Activated T-cell treated with anti-CD3 and anti-CD28 coated beads for 48 hours (primary cell): ENCODE measurements at regions not wholly inside any gene's neighbourhood (a gene's known extent, or its start where the extent isn't known, plus 50 kb on each side); places are given as distances from the start of the nearest gene placed in this dataset.

ENCODE experiments used
- DNase-seq: peaks from one replicate; pipeline ENCODE4 v3.0.0-alpha.2; 2020; ENCODE audit warnings: low read depth

DNA sequence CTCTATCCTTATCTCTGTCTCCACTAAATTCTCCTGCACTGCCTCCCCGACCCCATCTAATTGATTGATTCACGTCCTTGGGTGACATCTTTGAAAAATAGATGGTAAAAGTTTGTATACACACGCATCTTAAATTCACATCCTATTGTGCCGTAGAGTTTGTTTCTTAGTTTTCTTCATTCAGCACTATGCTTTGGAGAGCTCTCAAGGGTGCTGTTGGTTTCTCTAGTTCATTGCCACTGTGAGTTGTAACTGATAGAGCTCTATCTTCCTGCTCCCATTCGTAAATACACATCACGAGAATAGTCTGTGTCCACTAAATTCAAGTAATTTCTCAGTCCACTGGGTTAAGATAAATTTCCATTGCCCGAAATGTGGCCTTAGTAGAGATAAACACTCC, 1537.4 kb downstream of the AACS start:
- DNase-seq: no peak

DNA sequence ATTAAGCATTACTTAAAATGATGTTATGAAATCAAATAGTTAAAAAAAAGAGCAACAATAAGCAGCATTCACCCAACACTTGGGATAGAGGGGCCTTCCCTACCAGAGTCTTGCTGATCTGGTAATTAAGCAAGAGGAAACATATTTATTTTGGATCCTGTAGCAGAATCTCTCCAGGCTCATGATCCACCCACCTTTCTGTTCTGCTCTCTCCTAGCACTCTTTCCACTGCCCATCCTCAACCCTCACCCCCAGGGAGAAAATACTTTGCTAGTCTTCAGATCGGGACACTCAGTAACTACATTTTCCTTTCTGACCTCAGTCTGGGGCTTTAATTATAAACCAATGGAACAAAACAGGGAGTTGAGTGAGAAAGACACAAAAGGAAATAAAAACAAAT, 1541.9 kb downstream of the AACS start:
- no peak for DNase-seq

DNA sequence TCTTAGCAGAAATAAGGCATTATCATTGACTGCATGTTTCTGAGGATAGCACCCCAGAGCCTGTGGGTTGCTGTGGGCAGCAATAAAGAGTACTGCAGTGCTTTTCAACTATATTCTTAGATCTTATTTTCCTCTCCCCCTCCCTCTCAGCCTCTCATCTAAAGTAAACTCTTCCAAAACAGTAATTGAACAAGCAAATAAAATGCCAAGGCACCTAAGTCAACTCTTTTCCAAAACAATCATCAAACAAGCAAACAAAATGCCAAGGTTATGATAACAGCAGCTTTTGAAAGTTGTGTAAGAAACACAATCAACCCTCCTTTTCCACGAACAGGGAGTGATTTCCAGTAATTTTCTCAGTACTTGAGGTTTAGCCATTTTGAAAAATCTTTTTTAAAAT, 1542.6 kb downstream of the AACS start:
- DNase-seq: no peak

DNA sequence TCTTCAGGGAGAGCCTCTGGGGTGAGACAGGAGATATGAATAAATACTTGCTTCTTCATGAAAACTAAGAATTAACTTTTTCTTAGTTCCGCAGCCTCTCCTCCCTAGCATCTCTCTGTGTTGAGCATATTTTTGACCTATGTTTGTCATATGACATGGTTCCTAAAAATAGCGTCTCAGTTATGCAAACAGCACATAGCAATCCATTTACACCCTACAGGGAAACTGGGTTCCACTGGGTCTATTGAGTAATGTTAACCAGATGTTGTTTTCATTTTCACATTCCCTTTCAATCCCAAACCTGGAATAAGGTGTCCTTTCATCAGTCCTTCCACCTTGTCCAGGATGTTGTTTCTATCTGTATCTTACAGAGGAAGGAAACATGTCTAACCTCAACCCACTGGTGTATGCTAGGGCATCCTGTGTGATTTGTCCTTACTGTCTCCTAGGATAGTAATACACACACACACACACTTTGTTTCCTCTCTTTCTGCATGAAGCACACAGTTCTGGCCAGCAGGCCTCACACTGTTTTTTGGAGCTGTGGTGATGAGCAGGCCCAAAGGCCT, 1543.5 kb downstream of the AACS start:
- DNase-seq: no peak

DNA sequence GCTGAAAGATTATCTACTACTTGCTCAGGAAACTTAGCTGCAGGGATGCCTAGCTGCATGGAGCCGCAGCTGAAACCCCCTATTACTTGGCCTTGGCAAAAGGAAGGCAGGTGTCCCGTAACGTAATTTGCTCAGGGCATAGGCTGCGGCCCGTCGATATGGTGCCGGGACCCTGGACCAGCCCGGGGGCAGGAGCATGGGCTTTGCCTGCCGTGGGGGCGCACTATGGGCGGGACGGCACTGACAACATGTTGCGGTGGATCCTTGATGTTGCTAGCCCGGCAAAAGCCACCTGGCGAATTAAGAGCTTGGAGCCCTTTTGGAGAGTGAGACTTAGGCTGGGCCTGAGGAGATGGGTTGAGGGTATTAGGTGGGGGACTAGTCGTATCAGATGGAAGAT, 1551.2 kb downstream of the AACS start:
- no peak for DNase-seq

DNA sequence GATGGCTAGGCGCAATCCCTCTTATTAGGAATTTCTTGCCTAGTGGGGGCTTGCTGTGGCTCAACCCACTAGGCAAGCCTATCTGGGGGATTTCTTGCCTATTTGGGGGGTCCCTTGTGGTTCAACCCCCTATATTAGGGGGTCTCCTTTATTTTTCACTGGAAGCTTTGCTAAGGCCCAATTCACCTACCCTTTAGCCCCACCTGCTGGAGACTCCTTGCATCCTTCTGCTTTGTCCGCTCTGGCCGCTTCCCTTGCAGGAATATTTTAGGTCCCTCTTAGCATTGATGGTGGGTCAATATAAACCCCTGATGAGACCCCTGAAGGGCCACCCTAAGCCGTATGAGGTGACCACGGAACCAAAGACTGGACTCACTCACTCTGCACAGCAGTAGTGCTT, 1552.1 kb downstream of the AACS start:
- DNase-seq: no peak

DNA sequence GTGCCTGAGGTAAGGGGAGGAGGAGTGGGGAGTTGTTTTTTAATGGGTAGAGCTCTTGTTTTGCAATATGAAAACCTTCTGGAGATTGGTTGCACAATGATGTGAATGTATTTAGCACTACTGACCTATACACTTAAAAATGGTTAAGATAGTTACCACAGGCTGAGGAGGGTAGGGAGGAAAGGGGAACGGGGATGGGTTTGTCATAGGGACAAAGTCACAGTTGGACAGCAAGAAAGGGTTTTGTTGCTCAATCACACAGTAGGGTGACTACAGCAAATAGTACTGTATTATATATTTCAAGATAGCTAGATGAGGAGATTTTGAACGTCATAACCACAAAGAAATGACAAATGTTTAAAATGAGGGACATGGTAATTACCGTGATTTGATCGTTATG, 1562.4 kb downstream of the AACS start:
- DNase-seq: no peak

DNA sequence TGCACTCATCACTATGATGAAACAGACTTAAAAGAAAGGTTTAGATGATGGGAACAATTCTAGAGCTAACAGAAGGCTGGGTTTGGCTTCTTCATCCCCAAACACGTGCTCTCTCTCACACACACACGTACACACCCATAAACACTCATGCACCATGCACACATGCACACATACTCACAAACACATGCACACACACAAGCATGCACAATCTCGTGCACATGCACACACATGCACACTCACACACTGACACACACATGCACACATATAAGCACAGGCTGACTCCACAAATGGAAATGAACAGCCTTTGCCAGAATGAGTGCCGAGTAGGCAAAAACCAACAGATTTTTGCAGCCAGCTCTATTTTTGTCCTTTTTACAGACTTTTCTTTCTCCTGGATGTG, 1571.6 kb downstream of the AACS start:
- DNase-seq: no peak

DNA sequence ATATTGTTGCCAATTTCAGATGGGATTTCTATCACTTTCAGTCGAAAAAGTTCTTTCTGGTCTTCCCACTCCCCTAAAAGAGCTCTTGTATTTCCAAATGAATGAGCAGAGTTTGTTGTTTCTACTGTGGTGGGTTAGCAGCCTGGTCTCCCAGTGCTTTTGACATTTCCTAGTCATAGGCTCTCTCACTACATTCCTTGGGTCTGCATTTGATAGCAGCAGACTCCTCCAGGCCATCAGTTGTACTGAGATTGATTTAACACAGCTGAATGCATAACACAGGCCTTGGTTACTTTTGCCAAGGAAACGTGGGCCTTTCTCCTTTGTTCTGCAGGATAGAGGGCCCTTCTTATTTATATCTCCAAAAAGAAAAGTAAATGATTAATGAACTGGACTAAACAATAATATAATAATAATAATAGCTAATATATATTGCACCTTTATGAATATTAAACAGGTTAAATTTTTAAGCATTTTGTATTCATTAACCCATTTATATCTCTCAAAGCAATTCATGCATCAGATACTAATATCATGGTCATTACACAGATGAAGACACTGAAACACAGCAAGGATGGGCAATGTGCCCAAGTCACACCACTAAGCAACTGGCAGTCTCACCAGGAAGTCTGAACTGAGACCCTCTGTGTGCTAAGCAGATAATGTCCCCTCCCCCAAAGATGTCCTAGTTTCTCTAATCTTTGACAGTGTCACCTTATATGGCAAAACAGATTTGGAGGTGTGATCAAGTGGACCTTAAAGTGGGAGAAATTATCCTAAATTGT, 1579.2 kb downstream of the AACS start:
- no peak for DNase-seq

DNA sequence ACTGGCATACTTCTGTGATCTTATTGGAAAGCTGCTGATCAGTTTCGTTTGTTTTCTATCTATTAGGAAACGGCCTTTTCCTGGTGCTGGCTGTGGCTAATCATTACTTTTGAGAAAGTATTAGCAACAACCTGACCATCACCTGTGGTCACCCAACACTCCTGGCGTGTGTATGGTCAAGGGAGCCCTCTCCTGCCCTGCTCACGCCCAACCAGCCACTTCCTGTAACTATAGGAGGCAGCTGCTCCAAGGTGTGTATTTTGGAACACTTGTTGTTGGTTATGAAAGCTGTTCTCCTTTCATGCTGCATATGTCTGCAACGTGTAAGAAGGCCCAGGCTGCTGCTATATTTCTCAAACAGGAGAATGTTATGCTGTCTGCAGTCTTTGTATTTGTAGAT, 1582.8 kb downstream of the AACS start:
- DNase-seq: no peak

DNA sequence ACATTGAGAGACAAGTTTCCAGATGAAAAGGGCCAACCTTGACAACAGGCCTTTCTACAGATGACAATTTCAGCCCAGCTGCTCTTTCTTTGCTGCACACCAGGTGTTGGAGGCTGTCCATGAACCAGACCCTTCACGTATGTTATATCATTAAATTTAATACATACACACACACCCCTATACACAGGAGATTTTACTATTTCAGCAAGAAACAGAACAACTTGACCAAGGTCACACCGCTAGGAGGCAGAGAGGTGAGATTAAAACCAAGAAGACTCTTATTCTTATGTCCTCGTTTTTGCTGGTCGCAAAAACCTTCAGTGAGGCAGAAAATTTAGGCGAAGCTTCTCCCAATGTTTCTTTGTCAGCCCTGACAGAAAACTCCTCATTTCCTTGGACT, 1585.9 kb downstream of the AACS start:
- DNase-seq: no peak

DNA sequence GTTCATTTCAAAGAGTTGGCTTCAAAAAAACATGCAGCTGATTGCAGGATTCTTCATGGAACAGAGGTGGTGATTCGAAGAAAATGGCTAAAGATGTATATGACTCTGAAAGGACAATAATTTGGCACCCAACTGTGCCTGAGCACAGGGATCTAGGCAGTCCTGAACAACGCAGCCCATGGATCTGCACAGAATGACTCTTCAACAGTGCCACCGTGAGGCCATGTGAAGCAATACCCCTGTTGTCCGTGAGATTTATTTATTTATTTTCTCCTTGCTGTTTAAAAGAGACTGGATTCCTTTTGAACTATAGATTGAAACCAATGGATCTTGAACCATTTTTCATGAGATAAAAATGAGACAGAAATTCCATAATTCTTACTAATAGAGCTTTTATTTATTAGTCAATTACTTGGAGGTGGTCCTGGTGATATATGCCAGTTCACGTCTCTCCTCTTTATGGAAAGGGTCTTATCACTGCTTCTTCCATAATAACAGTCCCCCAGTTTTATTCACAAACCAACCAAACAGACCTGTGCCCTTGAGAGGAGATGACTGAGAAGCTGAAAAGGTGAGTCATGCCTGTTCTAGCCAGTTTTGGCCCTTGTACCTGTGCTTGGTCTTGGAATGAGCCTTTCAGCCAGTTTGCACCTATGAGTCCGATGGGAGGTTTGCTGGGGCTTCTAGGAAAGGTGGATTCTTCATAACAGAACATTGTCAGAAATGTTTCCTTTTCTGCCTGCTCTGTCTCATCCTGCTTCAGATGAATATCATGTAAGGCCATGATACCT, 1598.3 kb downstream of the AACS start:
- no peak for DNase-seq

DNA sequence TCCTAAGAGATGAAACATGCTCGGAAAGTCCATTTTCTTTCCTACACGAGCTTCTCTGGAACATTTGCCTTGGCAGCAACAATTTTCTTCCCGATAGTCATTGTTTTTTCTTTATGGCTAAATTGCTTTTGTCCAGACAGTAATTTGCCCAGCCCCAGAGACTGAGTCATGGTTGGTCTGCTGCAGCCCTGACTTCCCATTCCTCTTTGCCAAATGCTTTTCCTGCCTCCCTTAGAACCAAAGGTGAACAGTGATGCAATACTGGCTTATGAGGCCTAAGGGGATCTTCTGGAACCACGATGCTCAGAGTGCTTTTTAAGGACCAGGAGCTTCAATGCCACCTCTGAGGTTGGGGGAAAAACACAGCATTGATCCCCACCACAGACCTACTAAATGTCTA, 1599.6 kb upstream of the TMEM132C start:
- DNase-seq: no peak

DNA sequence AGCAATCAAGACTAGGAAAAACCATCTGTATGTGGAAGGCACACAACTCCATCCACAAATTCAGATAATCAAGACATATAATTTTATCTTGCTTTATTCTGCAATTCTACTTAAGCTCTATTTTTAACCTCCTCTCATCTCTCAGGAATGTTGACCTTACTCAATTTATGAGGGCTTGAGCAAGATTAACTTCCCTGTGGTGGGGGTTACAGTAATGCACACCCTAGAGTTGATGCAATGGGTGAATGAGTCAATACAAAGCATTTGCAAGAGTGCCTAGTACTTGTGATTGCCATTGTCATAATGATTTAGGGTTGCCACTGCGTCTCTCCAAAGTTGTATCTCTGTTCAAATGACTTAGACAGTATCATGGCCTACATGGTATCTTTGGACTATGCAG, 1598.4 kb upstream of the TMEM132C start:
- DNase-seq: no peak

DNA sequence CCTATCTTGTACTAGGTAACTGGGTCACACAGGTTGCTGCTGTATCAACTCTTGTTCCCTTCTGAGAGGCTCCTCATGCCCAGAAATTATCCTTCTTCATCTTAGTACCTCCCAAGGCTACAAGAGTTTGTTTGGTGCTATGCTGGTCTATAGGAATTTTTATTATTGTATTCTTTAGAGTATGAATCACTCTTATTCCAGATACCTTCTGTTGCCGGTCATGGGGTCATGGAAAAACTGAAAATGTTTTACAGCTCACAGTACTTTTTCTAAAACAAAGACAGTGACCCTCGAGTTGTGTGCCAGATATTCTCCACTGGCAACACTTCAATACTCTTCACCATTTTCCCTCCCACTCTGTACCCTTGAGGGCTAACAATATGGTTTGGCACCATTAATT, 1598.0 kb upstream of the TMEM132C start:
- no peak for DNase-seq

DNA sequence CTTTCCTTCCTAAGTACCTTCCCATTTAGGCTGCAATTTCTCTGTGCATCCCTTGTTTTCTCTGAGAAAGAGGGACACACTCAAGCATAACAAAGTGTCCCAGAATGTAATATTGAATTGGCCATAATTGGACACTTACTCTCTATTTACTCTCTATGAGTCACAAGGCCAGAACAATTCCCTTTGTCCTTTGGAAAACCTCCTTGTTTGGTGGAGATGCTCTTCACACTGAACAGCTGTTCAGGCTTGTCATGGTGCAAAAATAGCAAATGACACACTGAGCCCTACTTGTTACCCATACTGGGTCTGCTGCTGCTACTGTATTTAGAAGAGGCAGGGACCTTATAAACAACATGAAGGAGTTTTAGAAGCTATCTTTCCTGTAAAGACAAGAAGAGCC, 1590.5 kb upstream of the TMEM132C start:
- DNase-seq: no peak

DNA sequence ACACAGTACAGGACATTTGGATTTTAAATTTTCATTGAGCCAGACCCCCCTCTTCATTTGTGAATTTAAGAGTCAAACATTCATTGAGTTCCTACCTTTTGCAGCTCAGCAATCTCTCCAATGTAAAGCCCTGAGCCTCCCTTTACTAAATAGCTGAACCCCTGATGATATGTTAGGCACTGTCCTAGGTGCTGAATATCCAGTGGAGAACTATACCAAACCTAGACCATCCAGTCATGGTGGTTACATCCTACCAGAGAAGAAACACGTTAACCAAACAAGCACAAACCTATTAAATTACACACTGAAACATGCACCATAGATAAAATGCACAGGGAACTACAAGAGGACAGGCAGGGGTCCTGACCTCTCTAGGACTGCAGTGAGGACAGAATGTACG, 1585.3 kb upstream of the TMEM132C start:
- DNase-seq: no peak

DNA sequence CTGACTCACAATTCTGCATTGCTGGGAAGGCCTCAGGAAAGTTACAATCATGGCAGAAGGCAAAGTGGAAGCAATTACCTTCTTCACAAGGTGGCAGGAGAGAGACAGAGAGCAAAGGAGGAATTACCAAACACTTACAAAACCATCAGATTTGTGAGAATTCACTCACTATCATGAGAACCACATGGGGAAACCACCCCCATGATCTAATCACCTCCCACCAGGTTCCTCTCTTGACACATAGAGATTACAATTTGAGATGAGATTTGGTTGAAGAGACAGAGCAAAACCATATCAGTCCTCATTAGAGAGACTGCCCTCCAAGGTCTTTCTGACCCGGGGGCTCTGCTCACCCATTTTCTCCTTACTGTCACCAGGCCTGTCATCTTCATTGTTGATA, 1582.3 kb upstream of the TMEM132C start:
- no peak for DNase-seq

DNA sequence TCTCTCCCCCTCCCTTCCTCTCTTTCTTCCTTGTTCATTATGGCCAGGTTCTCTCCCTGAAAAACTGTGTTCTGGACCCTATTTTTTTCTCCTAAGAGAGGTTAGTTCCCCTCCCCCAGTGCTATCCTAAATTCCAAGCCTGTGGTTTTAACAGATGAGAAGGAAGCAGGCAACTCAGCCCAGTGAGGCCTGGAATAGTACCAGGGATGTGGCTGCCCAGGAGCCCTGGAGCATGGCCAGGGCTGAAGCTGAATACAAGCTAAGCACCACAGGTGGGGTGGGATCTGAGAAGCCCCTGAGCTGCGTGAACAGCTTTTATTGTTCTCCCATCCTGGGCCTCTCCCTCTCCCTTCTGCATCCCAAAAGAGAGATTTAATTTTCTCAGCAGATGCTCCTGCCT, 1581.3 kb upstream of the TMEM132C start:
- DNase-seq: no peak

DNA sequence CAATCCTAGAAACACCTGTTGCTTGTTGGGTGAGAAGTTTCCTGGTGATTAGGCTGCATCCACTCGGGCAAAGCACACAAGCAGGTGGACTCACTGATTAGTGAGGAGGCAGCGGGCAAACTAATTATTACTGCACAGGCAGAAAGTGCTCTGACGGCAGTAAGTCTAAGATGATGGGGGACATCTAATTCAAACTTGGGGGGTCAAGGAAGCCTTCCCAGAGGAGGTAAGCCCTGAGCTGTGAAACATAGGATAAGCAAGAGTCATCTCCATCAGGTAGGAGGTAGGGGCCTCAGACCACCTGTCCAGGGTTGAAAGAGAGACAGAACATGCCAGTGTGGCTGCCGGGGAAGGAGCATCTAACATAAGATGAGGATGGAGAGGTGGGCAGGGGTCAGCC, 1578.4 kb upstream of the TMEM132C start:
- no peak for DNase-seq

DNA sequence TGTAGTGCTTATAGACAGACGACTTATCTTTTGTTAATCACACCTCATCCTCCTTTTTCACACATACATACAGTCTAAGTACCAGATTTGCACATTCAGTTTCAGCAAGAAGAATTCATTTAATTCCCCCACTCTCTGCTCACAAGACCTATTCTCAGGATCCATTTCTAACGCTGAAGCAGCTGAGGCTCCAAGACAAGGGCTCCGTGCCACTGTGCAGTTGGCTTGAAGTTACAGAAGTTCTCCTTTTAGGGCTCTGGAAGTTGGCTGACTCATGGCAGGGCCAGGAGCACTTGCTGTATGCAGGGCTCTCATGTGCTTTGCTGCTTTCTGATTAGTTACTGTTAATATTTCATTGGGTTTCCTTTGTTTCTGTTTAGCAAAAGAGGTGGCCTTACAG, 1566.9 kb upstream of the TMEM132C start:
- no peak for DNase-seq

DNA sequence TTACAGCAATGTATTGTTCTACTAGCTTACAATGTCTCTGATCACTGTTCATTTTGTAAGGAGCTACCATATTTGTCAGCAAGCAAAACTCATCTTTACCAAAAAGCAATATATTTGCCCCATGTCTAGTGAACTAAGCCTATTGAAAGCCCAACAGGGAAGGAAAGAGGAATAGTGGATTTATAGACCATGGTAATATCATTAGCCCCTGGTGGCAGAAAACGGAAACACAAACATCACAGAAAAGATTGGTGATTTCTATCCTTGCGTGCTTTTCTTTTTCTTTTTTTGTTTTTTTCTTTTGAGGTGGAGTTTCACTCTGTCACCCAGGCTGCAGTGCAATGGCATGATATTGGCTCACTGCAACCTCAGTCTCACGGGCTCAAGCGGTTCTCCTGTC, 1562.4 kb upstream of the TMEM132C start:
- no peak for DNase-seq

DNA sequence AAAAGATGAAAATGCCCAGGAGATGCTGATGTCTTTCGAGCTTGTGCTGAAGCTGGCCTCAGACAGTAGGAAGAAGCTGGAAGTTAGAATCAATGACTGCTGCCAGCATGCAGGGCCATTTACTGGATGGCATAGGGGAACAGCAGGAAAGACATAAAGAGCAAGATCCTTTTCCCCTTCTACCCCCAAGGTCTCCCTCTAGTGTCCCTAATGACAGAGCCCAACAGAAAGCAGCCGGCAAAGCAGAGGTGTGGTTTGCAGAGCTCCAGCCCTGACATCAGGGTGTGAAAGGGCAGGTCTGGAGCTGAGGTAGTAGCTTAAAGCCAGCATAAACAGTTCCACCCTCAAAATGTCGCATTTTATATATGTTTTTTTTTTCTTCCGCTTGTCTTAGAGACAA, 1560.7 kb upstream of the TMEM132C start:
- no peak for DNase-seq
